Ishikawa (cell line): ENCODE measurements at regions not wholly inside any gene's neighbourhood (a gene's known extent, or its start where the extent isn't known, plus 50 kb on each side); places are given as distances from the start of the nearest gene placed in this dataset.

ENCODE experiments used
- CEBPB ChIP-seq: IDR thresholded peaks from 2 replicates; pipeline ENCODE4 v1.6.1; 2012
- CREB1 ChIP-seq: IDR thresholded peaks from 2 replicates; pipeline ENCODE4 v1.6.1; 2012; ENCODE audit warnings: low read depth
- EGR1 ChIP-seq: IDR thresholded peaks from 2 replicates; pipeline ENCODE4 v1.6.1; 2012
- EP300 ChIP-seq: IDR thresholded peaks from 2 replicates; pipeline ENCODE4 v1.6.1; 2012; ENCODE audit warnings: borderline replicate concordance
- FOXM1 ChIP-seq: IDR thresholded peaks from 2 replicates; pipeline ENCODE4 v1.6.1; 2012; ENCODE audit warnings: low read depth, borderline replicate concordance
- MAX ChIP-seq: IDR thresholded peaks from 2 replicates; pipeline ENCODE4 v1.6.1; 2012
- NFIC ChIP-seq: IDR thresholded peaks from 2 replicates; pipeline ENCODE4 v1.6.1; 2012
- RAD21 ChIP-seq: IDR thresholded peaks from 2 replicates; pipeline ENCODE4 v1.6.1; 2012; ENCODE audit warnings: low read depth
- REST ChIP-seq: IDR thresholded peaks from 2 replicates; pipeline ENCODE4 v1.6.1; 2012; ENCODE audit warnings: low read depth, mild to moderate bottlenecking
- TAF1 ChIP-seq: IDR thresholded peaks from 2 replicates; pipeline ENCODE4 v1.6.1; 2012; ENCODE audit warnings: low read depth, mild to moderate bottlenecking
- TCF12 ChIP-seq: IDR thresholded peaks from 2 replicates; pipeline ENCODE4 v1.6.1; 2012; ENCODE audit warnings: low read depth
- TEAD4 ChIP-seq: IDR thresholded peaks from 2 replicates; pipeline ENCODE4 v1.6.1; 2012
- USF1 ChIP-seq: IDR thresholded peaks from 2 replicates; pipeline ENCODE4 v1.6.1; 2012
- YY1 ChIP-seq: IDR thresholded peaks from 2 replicates; pipeline ENCODE4 v1.6.1; 2012; ENCODE audit warnings: low read depth
- ZBTB7A ChIP-seq: IDR thresholded peaks from 2 replicates; pipeline ENCODE4 v1.6.1; 2012; ENCODE audit warnings: low read depth

GRCh38 chr18:38786906-38787305 lies 1221.3 kb upstream of the CELF4 start:
- no peak for TF ChIP-seq EGR1
- TF ChIP-seq NFIC, result no peak
- no peak for TF ChIP-seq TCF12
- no peak for TF ChIP-seq EP300
- no peak for TF ChIP-seq REST
- no peak for TF ChIP-seq CEBPB
- TF ChIP-seq CREB1, result no peak
- TF ChIP-seq TEAD4, result no peak
- no peak for TF ChIP-seq MAX
- no peak for TF ChIP-seq USF1
- no peak for TF ChIP-seq FOXM1
- TF ChIP-seq YY1, result no peak
- TF ChIP-seq RAD21, result no peak
- no peak for TF ChIP-seq ZBTB7A
- TF ChIP-seq TAF1, result no peak

- TF ChIP-seq REST, result no peak
- no peak for TF ChIP-seq RAD21
- no peak for TF ChIP-seq TEAD4
- TF ChIP-seq CEBPB, result no peak
- no peak for TF ChIP-seq NFIC
- TF ChIP-seq USF1, result no peak
- no peak for TF ChIP-seq CREB1
- no peak for TF ChIP-seq TCF12
- TF ChIP-seq ZBTB7A, result no peak
Measured at GRCh38 chr18:38768504-38768903, 1202.9 kb upstream of the CELF4 start.

DNA sequence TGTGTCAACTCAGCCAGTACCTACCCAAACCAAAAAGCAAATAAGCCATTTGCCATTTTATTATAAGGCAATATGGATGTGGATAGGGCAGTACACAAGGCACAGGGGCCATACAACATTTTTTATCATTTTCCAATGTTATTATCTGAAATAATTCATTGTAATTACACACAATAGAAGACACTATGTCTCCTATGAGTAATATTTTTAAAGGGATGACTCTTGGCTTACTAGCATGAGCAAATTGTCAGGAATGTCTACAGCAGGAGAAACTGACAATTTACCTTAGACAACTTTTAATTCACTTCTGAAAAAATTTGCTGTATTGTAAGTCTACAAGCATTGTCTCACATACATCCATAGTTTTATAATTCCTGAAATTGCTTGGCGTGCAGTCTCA lies 1193.9 kb upstream of the CELF4 start:
- no peak for TF ChIP-seq TAF1
- no peak for TF ChIP-seq YY1
- no peak for TF ChIP-seq NFIC
- TF ChIP-seq EGR1, result no peak
- no peak for TF ChIP-seq REST
- TF ChIP-seq CREB1, result no peak
- TF ChIP-seq TCF12, result no peak
- no peak for TF ChIP-seq TEAD4
- no peak for TF ChIP-seq FOXM1
- TF ChIP-seq ZBTB7A, result no peak
- TF ChIP-seq EP300, result no peak
- TF ChIP-seq CEBPB, result no peak
- no peak for TF ChIP-seq MAX
- TF ChIP-seq USF1, result no peak
- no peak for TF ChIP-seq RAD21

GRCh38 chr18:38756436-38756835 lies 1190.8 kb upstream of the CELF4 start:
- TF ChIP-seq TCF12, result no peak
- no peak for TF ChIP-seq TEAD4
- TF ChIP-seq RAD21, result no peak
- no peak for TF ChIP-seq TAF1
- TF ChIP-seq NFIC, result no peak
- TF ChIP-seq CREB1, result no peak
- no peak for TF ChIP-seq FOXM1
- TF ChIP-seq ZBTB7A, result no peak
- no peak for TF ChIP-seq YY1
- no peak for TF ChIP-seq EP300
- TF ChIP-seq MAX, result no peak
